ENCODE measurements at regions not wholly inside any gene's neighbourhood (a gene's known extent, or its start where the extent isn't known, plus 50 kb on each side); places are given as distances from the start of the nearest gene placed in this dataset.
A peak's percentile ranks its signal among the peaks of the same experiment; 100 is the strongest.

DNA sequence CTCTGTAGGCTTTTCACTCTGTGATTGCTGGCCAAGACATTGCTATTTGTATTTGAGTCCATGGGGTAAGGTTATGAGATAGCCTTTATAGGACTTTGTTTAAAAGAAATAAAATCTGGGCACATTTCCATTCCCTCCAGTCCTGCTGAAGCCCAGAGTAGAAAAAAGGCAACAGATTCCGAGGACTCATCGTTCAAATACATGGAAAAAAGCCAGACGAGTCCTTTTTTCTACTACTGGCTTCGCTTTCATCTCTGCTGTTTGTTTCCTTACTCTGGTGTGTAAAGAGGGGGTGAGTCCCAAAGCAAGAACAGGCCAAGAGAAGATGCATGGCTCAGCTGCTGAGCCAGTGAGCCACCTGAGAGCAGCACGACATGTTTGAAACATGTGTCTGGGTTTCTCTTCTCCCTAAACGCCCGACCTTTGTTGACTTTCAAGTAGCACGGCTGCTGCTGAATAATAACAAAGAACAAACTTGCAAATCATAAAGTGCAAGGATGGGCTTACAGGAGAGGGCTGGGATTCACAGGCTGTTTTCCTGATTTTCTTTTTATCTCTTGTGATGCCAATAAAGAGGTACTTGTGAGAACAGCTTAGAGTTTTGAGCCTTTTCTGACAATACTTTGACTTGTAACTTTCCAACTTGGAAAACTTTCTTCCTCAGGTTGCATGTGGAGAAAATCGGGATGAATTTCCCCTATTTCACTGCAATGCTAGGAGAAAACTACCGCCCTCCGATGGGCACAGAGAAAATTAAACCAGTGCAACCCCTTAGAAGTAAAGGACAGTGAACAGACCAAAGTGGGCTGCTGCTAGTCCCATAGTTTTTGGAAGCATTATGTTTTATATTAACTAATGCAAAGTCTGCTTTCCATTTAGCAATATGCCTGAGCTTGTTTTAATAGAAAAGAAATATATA is 195.2 kb upstream of the RAG2 start:
- intact Hi-C loops (cut with DNase I) = no loop called here
- H3K9me3 ChIP-seq = no peaks in the 10 kb centered on the region
- H3K4me1 ChIP-seq = peaks cover 0 to 17% (median 0%) of the 10 kb centered on the region in 9 donors
- ATAC-seq (peak in 1 of 8 donors; percentile 16), DNase-seq (no peak)
- H3K36me3 ChIP-seq = no peaks in the 10 kb centered on the region
- peak overlapping the region in 1 of 10 donors; percentile 3 for H3K4me3 ChIP-seq
- peaks cover 0 to 4% (median 0%) of the 10 kb centered on the region in 7 donors for H3K27me3 ChIP-seq
- H3K27ac ChIP-seq = no peak overlapping the region
- TF ChIP-seq, protein P1, sequence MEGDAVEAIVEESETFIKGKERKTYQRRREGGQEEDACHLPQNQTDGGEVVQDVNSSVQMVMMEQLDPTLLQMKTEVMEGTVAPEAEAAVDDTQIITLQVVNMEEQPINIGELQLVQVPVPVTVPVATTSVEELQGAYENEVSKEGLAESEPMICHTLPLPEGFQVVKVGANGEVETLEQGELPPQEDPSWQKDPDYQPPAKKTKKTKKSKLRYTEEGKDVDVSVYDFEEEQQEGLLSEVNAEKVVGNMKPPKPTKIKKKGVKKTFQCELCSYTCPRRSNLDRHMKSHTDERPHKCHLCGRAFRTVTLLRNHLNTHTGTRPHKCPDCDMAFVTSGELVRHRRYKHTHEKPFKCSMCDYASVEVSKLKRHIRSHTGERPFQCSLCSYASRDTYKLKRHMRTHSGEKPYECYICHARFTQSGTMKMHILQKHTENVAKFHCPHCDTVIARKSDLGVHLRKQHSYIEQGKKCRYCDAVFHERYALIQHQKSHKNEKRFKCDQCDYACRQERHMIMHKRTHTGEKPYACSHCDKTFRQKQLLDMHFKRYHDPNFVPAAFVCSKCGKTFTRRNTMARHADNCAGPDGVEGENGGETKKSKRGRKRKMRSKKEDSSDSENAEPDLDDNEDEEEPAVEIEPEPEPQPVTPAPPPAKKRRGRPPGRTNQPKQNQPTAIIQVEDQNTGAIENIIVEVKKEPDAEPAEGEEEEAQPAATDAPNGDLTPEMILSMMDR (IDR thresholded peaks at IDR 0.05) = peak in 3 of 9 donors; percentile 11 to 31 (median 14)
- WGBS, 2 donors = 24 to 30% methylated on average over 11 of the region's 11 CpGs

DNA sequence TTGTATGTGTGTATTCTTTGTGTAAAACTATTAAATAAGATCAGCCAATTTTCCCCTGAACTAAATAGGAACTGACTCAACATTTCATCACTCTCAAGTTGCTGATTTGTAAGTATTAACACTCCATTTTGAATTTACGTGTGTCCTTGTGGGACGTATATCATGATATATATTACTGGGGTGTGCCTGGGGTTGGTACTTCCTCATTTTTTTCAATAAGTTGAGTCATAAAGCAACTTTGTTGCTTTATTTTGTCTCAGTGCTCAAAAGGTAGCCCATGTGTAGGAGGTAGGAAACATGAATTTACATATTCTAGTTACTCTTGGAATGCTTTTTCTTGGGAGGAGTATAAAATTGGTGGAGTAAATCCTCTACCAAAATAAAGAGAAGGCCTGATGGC is 193.9 kb upstream of the RAG2 start:
- WGBS, 2 donors = 86 to 91% methylated on average over 2 of the region's 2 CpGs
- intact Hi-C loops (cut with DNase I) = no loop called here
- DNase-seq (no peak), ATAC-seq (no peak)
- H3K27me3 ChIP-seq = peaks cover 0 to 4% (median 0%) of the 10 kb centered on the region in 7 donors
- peaks cover 0 to 3% (median 0%) of the 10 kb centered on the region in 11 donors for H3K9me3 ChIP-seq
- TF ChIP-seq, protein P1 (IDR thresholded peaks at IDR 0.05) = no peak
- peaks cover 0 to 17% (median 0%) of the 10 kb centered on the region in 9 donors for H3K4me1 ChIP-seq
- H3K27ac ChIP-seq = no peak overlapping the region
- no peak overlapping the region for H3K4me3 ChIP-seq
- H3K36me3 ChIP-seq = no peaks in the 10 kb centered on the region

DNA sequence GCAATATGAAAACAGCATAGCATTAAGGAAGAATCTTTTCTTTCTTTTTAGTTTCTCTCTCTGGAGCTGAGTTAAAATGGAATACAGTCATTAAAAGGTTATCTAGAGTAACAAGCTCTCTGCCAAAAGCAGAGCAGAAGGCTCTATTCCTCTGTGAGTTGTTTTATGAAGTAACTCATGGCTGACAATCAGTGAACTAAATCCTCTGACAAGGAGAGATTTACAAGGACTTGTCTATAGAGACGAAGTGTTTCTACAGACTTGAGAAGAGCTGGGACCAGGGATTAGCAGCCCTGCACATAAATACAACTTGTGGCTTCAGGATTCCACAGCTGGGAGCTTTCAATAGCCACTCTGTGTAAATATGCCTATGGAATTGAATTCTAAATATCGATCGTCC is 192.5 kb upstream of the RAG2 start:
- Histone ChIP-seq H3K36me3 (no peaks in the 10 kb centered on the region), H3K27me3 (peaks cover 0 to 4% (median 0%) of the 10 kb centered on the region in 7 donors), H3K4me3 (no peak overlapping the region), H3K4me1 (peaks cover 0 to 17% (median 0%) of the 10 kb centered on the region in 9 donors), H3K27ac (no peak overlapping the region), H3K9me3 (peaks cover 0 to 8% (median 0%) of the 10 kb centered on the region in 11 donors)
- intact Hi-C loops (cut with DNase I) = no loop called here
- DNase-seq (no peak), ATAC-seq (peak in 1 of 8 donors; percentile 59)
- 51 to 54% methylated on average over 3 of the region's 3 CpGs for WGBS, 2 donors
- TF ChIP-seq, protein P1 (IDR thresholded peaks at IDR 0.05) = no peak

DNA sequence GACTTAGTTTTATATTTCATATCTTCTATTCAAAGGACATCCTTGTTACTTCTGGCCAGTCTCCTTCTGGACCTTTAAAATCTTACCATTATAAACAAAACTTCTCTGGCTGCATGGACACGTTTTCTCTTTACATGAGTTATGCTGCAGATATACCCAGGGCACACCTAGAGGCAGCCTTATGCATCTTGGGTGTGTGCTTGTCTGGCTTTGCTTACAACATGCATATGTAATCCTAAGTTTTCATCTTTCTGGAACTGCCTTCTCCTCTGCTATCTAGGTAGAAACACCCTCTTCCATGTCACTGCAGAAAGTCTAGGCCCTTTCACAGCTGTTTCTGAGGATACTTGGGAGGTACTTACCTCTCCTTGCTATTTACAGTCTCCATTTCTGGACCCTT is 185.8 kb upstream of the RAG2 start:
- Histone ChIP-seq H3K27me3 (peaks cover 0 to 13% (median 0%) of the 10 kb centered on the region in 7 donors), H3K27ac (no peak overlapping the region), H3K4me3 (no peak overlapping the region), H3K9me3 (peaks cover 0 to 8% (median 0%) of the 10 kb centered on the region in 11 donors), H3K36me3 (no peaks in the 10 kb centered on the region), H3K4me1 (no peaks in the 10 kb centered on the region)
- intact Hi-C loops (cut with DNase I) = no loop called here
- ATAC-seq (no peak), DNase-seq (no peak)
- 38 to 43% methylated on average over 1 of the region's 1 CpG for WGBS, 2 donors
- TF ChIP-seq, protein P1 (IDR thresholded peaks at IDR 0.05) = no peak

All from heart right ventricle (tissue), 16 donors.